ENCODE measurements at regions not wholly inside any gene's neighbourhood (a gene's known extent, or its start where the extent isn't known, plus 50 kb on each side); places are given as distances from the start of the nearest gene placed in this dataset.
"Not testable (repeated sequence)": the region's sequence is repeated elsewhere in the genome, so short reads cannot be mapped to it uniquely, and the experiment has no call there.

DNA sequence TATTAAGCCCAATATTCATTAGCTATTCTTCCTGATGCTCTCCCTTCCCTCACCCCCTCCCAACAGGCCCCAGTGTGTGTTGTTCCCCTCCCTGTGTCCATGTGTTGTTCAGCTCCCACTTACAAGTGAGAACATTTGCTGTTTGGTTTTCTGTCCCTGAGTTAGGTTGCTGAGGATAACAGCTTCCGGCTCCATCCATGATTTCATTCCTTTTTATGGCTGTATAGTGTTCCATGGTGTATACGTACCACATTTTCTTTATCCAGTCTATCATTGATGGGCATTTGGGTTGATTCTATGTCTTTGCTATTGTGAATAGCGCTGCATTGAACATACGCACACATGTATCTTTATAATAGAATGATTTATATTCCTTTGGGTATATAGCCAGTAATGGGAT is 107.7 kb upstream of the MTHFD1L start:
- TF ChIP-seq GLIS3 (CRISPR knock-in tag; IDR thresholded peaks at IDR 0.05); ZC3H10 (CRISPR knock-in tag; IDR thresholded peaks at IDR 0.05); PATZ1 (CRISPR knock-in tag; IDR thresholded peaks at IDR 0.05; ENCODE audit: borderline replicate concordance); CSDC2 (CRISPR knock-in tag; IDR thresholded peaks at IDR 0.05); BACH2 (CRISPR knock-in tag; IDR thresholded peaks at IDR 0.05; ENCODE audit: borderline replicate concordance); ESRRG (CRISPR knock-in tag; IDR thresholded peaks at IDR 0.05); TOX (CRISPR knock-in tag; IDR thresholded peaks at IDR 0.05; ENCODE audit: borderline replicate concordance); ZFP30 (CRISPR knock-in tag; IDR thresholded peaks at IDR 0.05): not testable (repeated sequence)
- TF ChIP-seq, protein P1, sequence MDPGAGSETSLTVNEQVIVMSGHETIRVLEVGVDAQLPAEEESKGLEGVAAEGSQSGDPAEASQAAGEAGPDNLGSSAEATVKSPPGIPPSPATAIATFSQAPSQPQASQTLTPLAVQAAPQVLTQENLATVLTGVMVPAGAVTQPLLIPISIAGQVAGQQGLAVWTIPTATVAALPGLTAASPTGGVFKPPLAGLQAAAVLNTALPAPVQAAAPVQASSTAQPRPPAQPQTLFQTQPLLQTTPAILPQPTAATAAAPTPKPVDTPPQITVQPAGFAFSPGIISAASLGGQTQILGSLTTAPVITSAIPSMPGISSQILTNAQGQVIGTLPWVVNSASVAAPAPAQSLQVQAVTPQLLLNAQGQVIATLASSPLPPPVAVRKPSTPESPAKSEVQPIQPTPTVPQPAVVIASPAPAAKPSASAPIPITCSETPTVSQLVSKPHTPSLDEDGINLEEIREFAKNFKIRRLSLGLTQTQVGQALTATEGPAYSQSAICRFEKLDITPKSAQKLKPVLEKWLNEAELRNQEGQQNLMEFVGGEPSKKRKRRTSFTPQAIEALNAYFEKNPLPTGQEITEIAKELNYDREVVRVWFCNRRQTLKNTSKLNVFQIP (CRISPR knock-in tag; IDR thresholded peaks at IDR 0.05; ENCODE audit: borderline replicate concordance, low read depth): not testable (repeated sequence)

Measured in SK-N-SH treated with all-trans-retinoic acid at 6 μM for 48 hours (cell line).